H1 (cell line): ENCODE measurements at regions not wholly inside any gene's neighbourhood (a gene's known extent, or its start where the extent isn't known, plus 50 kb on each side); places are given as distances from the start of the nearest gene placed in this dataset.
A peak's percentile ranks its signal among the peaks of the same experiment; 100 is the strongest.

Source experiments
- CTCF ChIA-PET: fragments of 300-600 bp; sonication (Branson Sonifier 250); formaldehyde crosslinking; loops from one replicate; lab custom pipeline; 2021; ENCODE audit not compliant: partially characterized antibody; lab: Charles Lee
- POLR2A ChIA-PET: fragments of 300-600 bp; sonication (Branson Sonifier 250); formaldehyde crosslinking; loops from one replicate; lab custom pipeline; 2021; ENCODE audit warnings: inconsistent platforms; ENCODE audit not compliant: partially characterized antibody; lab: Charles Lee
- DNase-seq, 2 experiments: peaks; one replicate each; pipeline versions ENCODE4 v3.0.0 to v3.0.0-alpha.2; 2010 to 2022; ENCODE audit warnings: low spot score in 2 of 2, low read depth in 1 of 2, mixed read lengths in 1 of 2
- FAIRE-seq: peaks from 2 replicates; lab custom pipeline; 2011; peaks lifted over from hg19 to GRCh38; lab: Jason Lieb, UNC
- H2AFZ ChIP-seq: 2 replicates; pipeline ENCODE4 v1.8.1; 2012; ENCODE audit warnings: low read length, inconsistent platforms
- H2AK5ac ChIP-seq: 2 replicates; pipeline ENCODE4 v1.6.1; 2013; ENCODE audit warnings: low read depth, low read length
- H2BK120ac ChIP-seq: replicated peaks from 2 replicates; pipeline ENCODE3; 2013; ENCODE audit warnings: low read depth, low read length, inconsistent platforms
- H2BK12ac ChIP-seq: 2 replicates; pipeline ENCODE4 v1.6.1; 2013; ENCODE audit warnings: low read depth, low read length
- H2BK15ac ChIP-seq: 2 replicates; pipeline ENCODE4 v1.6.1; 2013; ENCODE audit warnings: low read length
- H2BK20ac ChIP-seq: 2 replicates; pipeline ENCODE4 v1.6.1; 2013; ENCODE audit warnings: low read length
- H2BK5ac ChIP-seq: 2 replicates; pipeline ENCODE4 v1.6.1; 2013; ENCODE audit warnings: low read depth, low read length
- H3K14ac ChIP-seq: 2 replicates; pipeline ENCODE4 v1.6.1; 2013; ENCODE audit warnings: inconsistent platforms; ENCODE audit not compliant: insufficient read length
- H3K18ac ChIP-seq: 2 replicates; pipeline ENCODE4 v1.6.1; 2013; ENCODE audit warnings: low read length; ENCODE audit errors: extremely low read depth
- H3K23ac ChIP-seq: 2 replicates; pipeline ENCODE4 v1.6.1; 2013; ENCODE audit warnings: inconsistent platforms; ENCODE audit not compliant: insufficient read length
- H3K23me2 ChIP-seq: 2 replicates; pipeline ENCODE4 v1.6.1; 2013; ENCODE audit warnings: low read depth, low read length
- H3K27ac ChIP-seq: 2 replicates; pipeline ENCODE4 v1.6.1; 2011; ENCODE audit warnings: low read depth, low read length, inconsistent platforms
- H3K27me3 ChIP-seq, 4 experiments: replicated peaks in 1 of 4; 1 replicate in 1 of 4; 2 replicates in 3 of 4; pipeline versions ENCODE4 v1.6.1 to v1.8.1; 2011 to 2013; ENCODE audit warnings: low read length in 3 of 4, mild to moderate bottlenecking in 3 of 4, inconsistent platforms in 2 of 4, mixed read lengths in 2 of 4, moderate library complexity in 1 of 4; ENCODE audit not compliant: control insufficient read depth in 3 of 4, insufficient read depth in 3 of 4; ENCODE audit errors: extremely low read depth in 1 of 4
- H3K36me3 ChIP-seq, 4 experiments: 2 replicates each; pipeline versions ENCODE4 v1.6.1 to v1.8.1; 2011 to 2013; ENCODE audit warnings: mild to moderate bottlenecking in 4 of 4, low read length in 3 of 4, moderate library complexity in 2 of 4, control low read depth in 1 of 4, inconsistent platforms in 1 of 4; ENCODE audit not compliant: insufficient read depth in 4 of 4, control insufficient read depth in 2 of 4
- H3K4ac ChIP-seq: replicated peaks from 2 replicates; pipeline ENCODE3; 2013; ENCODE audit warnings: low read length, low read depth, mixed read lengths, inconsistent platforms; ENCODE audit not compliant: insufficient read length
- H3K4me1 ChIP-seq, 4 experiments: replicated peaks in 1 of 4; 1 replicate in 1 of 4; 2 replicates in 3 of 4; pipeline versions ENCODE4 v1.6.1 to v1.8.1; 2011 to 2013; ENCODE audit warnings: low read length in 3 of 4, inconsistent platforms in 2 of 4, mixed read lengths in 1 of 4; ENCODE audit not compliant: insufficient read depth in 4 of 4, control insufficient read depth in 3 of 4
- H3K4me2 ChIP-seq, 2 experiments: 2 replicates each; pipeline versions ENCODE4 v1.6.1 to v1.8.1; 2011 to 2013; ENCODE audit warnings: low read depth in 2 of 2, low read length in 2 of 2, control low read depth in 1 of 2, inconsistent platforms in 1 of 2, mild to moderate bottlenecking in 1 of 2; ENCODE audit not compliant: insufficient read depth in 1 of 2
- H3K4me3 ChIP-seq, 4 experiments: fragments of 200-600, 300-600 bp in 1 of 4; sonication (generic), shearing (Covaris generic), sonication (Bioruptor Twin) in 1 of 4; 2 replicates each; pipeline versions ENCODE4 v1.5.1 to v1.8.1; 2011 to 2016; ENCODE audit warnings: low read length in 4 of 4, low read depth in 3 of 4, control low read depth in 2 of 4, inconsistent platforms in 2 of 4, mild to moderate bottlenecking in 2 of 4, mixed read lengths in 1 of 4, moderate library complexity in 1 of 4; ENCODE audit not compliant: insufficient read depth in 2 of 4; ENCODE audit errors: extremely low read depth in 1 of 4
- H3K56ac ChIP-seq: replicated peaks from 2 replicates; pipeline ENCODE3; 2013; ENCODE audit warnings: low read depth, mild to moderate bottlenecking, mixed read lengths, low read length, inconsistent platforms; ENCODE audit not compliant: insufficient read length
- H3K79me1 ChIP-seq: 2 replicates; pipeline ENCODE4 v1.6.1; 2013; ENCODE audit warnings: low read depth, low read length, control low read depth
- H3K79me2 ChIP-seq, 2 experiments: 2 replicates each; pipeline versions ENCODE4 v1.6.1 to v1.8.1; 2012 to 2013; ENCODE audit warnings: low read length in 2 of 2, mild to moderate bottlenecking in 2 of 2, inconsistent platforms in 1 of 2; ENCODE audit not compliant: insufficient read depth in 2 of 2, control insufficient read depth in 1 of 2
- H3K9ac ChIP-seq, 4 experiments: replicated peaks in 1 of 4; 1 replicate in 1 of 4; 2 replicates in 3 of 4; pipeline versions ENCODE4 v1.6.1 to v1.8.1; 2011 to 2013; ENCODE audit warnings: low read depth in 3 of 4, low read length in 3 of 4, control low read depth in 2 of 4, mild to moderate bottlenecking in 2 of 4, moderate library complexity in 2 of 4, inconsistent platforms in 1 of 4; ENCODE audit errors: extremely low read depth in 1 of 4
- H3K9me3 ChIP-seq, 2 experiments: 2 replicates each; pipeline versions ENCODE4 v1.6.1 to v1.8.1; 2012 to 2013; ENCODE audit warnings: mild to moderate bottlenecking in 2 of 2, moderate library complexity in 2 of 2, control low read depth in 1 of 2, inconsistent platforms in 1 of 2, low read depth in 1 of 2, low read length in 1 of 2, mixed read lengths in 1 of 2; ENCODE audit not compliant: insufficient read depth in 2 of 2
- H4K20me1 ChIP-seq, 2 experiments: replicated peaks in 1 of 2; 2 replicates each; pipeline versions ENCODE3 to v1.8.1; 2011 to 2013; ENCODE audit warnings: inconsistent platforms in 2 of 2, low read length in 2 of 2, mild to moderate bottlenecking in 1 of 2; ENCODE audit not compliant: insufficient read depth in 2 of 2, control insufficient read depth in 1 of 2
- H4K5ac ChIP-seq: 2 replicates; pipeline ENCODE4 v1.6.1; 2013; ENCODE audit warnings: low read length, low read depth, mixed read lengths, inconsistent platforms; ENCODE audit not compliant: insufficient read length
- H4K8ac ChIP-seq: 2 replicates; pipeline ENCODE4 v1.8.0; 2013; ENCODE audit warnings: mild to moderate bottlenecking, moderate library complexity, low read length, inconsistent platforms; ENCODE audit not compliant: insufficient read depth; ENCODE audit errors: extremely low read depth
- H4K91ac ChIP-seq: replicated peaks from 2 replicates; pipeline ENCODE3; 2013; ENCODE audit warnings: low read length, mixed read lengths, inconsistent platforms; ENCODE audit not compliant: insufficient read length
- ATF3 ChIP-seq: IDR thresholded peaks from 2 replicates; pipeline ENCODE4 v1.6.1; 2011; ENCODE audit warnings: low read depth, mild to moderate bottlenecking, low read length; ENCODE audit not compliant: insufficient read depth
- CREB1 ChIP-seq: IDR thresholded peaks from 2 replicates; pipeline ENCODE4 v1.6.1; 2012; ENCODE audit warnings: inconsistent platforms
- KDM1A ChIP-seq: fragments of 200-600, 300-600 bp; sonication (generic); IDR thresholded peaks from 2 replicates; pipeline ENCODE4 v1.7.1; 2016; ENCODE audit warnings: mild to moderate bottlenecking, low read length, borderline replicate concordance
- SUZ12 ChIP-seq: fragments of 200-600 bp; sonication (generic); IDR thresholded peaks from 2 replicates; pipeline ENCODE4 v1.6.1; 2012; ENCODE audit warnings: mild to moderate bottlenecking, inconsistent platforms, low read length, moderate library complexity, mixed read lengths
- WGBS, 2 experiments: shearing (Covaris generic) in 1 of 2; methylation state at CpG; one replicate each; pipeline versions ENCODE4 v1.1.6 to v1.1.7; 2013 to 2015; ENCODE audit warnings: low lambda C conversion rate in 2 of 2, mixed read lengths in 2 of 2, inconsistent platforms in 1 of 2, low coverage in 1 of 2, missing lambda C conversion rate in 1 of 2; ENCODE audit not compliant: insufficient replicate concordance in 2 of 2, insufficient coverage in 1 of 2, insufficient read length in 1 of 2; ENCODE audit errors: extremely low coverage in 1 of 2, missing lambda C conversion rate in 1 of 2; 5-methylcytosine and 5-hydroxymethylcytosine counted together

DNA sequence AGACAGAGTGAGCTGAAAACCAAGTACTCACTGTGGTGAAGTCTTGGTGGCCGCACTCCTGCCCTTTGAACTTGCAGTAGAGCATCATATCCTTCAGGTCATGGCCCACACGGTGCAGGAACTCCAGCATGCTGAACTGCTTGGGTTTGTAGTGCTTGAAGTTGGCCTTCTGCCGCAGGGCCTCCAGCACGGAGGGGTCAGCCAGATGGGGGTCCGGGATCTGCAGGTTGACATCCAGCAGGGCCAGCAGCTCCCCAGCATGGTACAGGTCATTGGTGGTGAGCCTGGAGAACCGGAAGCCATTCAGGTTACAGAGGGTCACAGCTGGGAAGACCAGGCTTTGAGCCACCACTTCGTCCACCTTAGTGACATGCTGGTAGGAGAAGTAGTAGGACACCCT lies 99.1 kb upstream of the CCL2 start:
- no peaks in the 10 kb centered on the region for H3K79me2 ChIP-seq
- H3K9me3 ChIP-seq = no peaks in the 10 kb centered on the region
- no peak overlapping the region for H3K9ac ChIP-seq
- peak overlapping the region; percentile 85 for H3K18ac ChIP-seq
- peak overlapping the region; percentile 98 for H2BK20ac ChIP-seq
- ChIA-PET POLR2A (interaction anchor here (0.7 to 5.9 kb wide), 9 partner anchors 8 to 408 kb away, joined by 3 to 36 read pairs (median 5); no protein-coding TSS in a partner anchor), CTCF (interaction anchor here (0.8 to 8.1 kb wide), 15 partner anchors 7 to 375 kb away, joined by 3 to 77 read pairs (median 8); no protein-coding TSS in a partner anchor)
- H4K5ac ChIP-seq = peak overlapping the region; percentile 60
- peak overlapping the region; percentile 82 for H2BK15ac ChIP-seq
- no peaks in the 10 kb centered on the region for H3K36me3 ChIP-seq
- no peak for DNase-seq
- peak overlapping the region; percentile 24 for H2BK120ac ChIP-seq
- H2BK5ac ChIP-seq = peak overlapping the region; percentile 94; the same call in 1 of the 2 replicates
- peak overlapping the region; percentile 17 for H3K56ac ChIP-seq
- H3K23me2 ChIP-seq = peaks cover 10% of the 10 kb centered on the region
- peaks cover 0 to 15% (median 12%) of the 10 kb centered on the region in 4 experiments; a peak in 3 of 7 replicates for H3K27me3 ChIP-seq
- peak overlapping the region in 2 of 4 experiments; percentile 49 to 66; a peak in 3 of 8 replicates for H3K4me3 ChIP-seq
- H4K20me1 ChIP-seq = no peaks in the 10 kb centered on the region
- H3K4me1 ChIP-seq = peaks cover 19 to 40% (median 29%) of the 10 kb centered on the region in 4 experiments
- no peak overlapping the region for H3K14ac ChIP-seq
- TF ChIP-seq ATF3 = no peak
- TF ChIP-seq KDM1A = no peak
- no peak for TF ChIP-seq SUZ12
- no peak for TF ChIP-seq CREB1
- peak overlapping the region; percentile 100 for H2BK12ac ChIP-seq
- no peak overlapping the region for H4K8ac ChIP-seq
- no peak overlapping the region for H3K23ac ChIP-seq
- 83% methylated on average over 7 of the region's 7 CpGs; no CpG with 5 or more reads in 1 of the 2 experiments for WGBS, 2 experiments
- peak overlapping the region; percentile 94 for H4K91ac ChIP-seq
- H2AFZ ChIP-seq = no peak overlapping the region
- peak overlapping the region; percentile 82 to 96; a peak in 3 of 4 replicates for H3K4me2 ChIP-seq
- peak overlapping the region; percentile 70 for H3K4ac ChIP-seq
- peak overlapping the region; percentile 99 for H2AK5ac ChIP-seq
- FAIRE-seq = no peak
- H3K79me1 ChIP-seq = peaks cover 2% of the 10 kb centered on the region; the same call in 1 of the 2 replicates
- H3K27ac ChIP-seq = no peak overlapping the region
